Activated naive CD8-positive, alpha-beta T cell treated with anti-CD3 and anti-CD28 coated beads, Interleukin-2, amount 50 U/mL, for 16 hours (primary cell): ENCODE measurements at regions not wholly inside any gene's neighbourhood (a gene's known extent, or its start where the extent isn't known, plus 50 kb on each side); places are given as distances from the start of the nearest gene placed in this dataset.
"Not testable (repeated sequence)": the region's sequence is repeated elsewhere in the genome, so short reads cannot be mapped to it uniquely, and the experiment has no call there.

Experiments used
- DNase-seq: peaks from one replicate; pipeline ENCODE4 v3.0.0-alpha.2; 2020; ENCODE audit warnings: low read depth, low spot score

DNA sequence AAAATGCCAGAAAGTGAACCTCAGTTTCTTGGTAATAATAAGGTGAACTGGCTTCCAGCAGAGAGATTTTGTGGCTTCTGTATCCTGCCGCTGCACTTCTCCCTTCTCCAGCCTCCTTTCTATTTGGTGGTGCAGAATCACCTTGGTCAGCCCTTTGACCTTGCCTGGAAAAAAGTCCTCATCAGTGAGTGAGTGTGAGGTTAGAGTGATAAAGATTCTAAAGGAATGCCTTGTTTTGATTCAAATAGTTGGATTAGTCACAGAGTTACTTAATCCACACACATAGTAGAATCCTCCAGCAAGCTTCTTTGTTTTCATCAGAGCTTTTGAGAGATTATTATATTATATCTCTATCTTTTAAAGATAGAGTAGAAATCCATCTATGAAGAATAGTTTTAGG, 140.9 kb downstream of the KCNRG start:
- no peak for DNase-seq

- no peak for DNase-seq
These were observed 141.4 kb downstream of the KCNRG start for GRCh38 chr13:50156561-50157127.

DNA sequence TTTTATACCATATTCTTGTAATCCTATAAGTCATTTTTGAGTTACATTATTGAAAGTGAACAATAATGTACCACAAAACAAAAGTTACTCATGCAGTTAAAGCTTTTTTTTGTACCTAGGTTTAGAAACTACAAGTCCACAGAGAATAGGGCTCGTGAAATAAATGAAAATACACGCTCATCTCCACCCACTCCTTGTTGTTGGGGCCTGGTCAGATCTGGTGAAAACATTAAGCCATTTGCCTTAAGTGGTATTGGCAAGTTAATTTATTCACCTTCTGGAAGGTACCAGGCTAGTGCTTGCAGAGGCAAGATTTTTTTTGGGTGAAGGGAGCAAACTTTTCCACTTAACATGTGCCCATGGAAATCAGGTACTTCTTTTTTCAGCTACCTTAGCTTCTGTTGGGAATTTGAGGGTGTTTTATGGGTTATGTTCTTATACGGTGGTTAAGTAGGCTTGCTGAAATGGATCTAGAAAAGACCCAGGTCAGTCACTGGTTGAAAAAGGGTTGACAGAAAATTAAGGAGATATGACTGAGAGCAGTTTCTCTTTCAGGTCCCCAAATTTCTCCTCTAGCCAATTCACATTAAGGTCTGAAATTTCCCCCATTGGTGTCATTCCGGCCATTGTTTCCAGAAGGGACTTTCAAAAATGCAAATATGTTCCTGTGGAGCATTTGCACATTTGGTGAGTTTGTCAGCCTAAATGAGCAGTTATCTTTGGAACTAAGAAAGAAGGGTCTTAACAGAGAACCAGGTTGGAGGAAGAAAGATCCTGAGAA, 143.3 kb downstream of the KCNRG start:
- no peak for DNase-seq

DNA sequence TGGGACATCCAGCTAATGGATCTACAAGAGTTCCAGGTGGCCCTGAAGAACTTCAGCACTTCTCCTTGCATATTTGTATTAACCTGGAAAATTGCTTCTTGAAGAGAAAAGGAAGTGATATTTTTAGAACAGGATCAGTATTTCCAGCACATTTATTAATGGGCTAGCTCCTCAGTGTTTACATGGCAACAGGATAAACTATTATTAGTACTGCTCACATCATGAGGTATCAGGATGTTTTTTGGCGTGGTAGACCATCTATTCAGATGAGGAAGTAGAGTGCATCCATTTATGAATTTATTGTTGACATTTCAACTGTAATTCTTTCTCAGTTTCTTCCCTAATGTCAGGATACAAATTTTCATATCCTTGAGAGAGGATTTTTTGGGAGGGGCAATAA, 144.4 kb downstream of the KCNRG start:
- DNase-seq = no peak

DNA sequence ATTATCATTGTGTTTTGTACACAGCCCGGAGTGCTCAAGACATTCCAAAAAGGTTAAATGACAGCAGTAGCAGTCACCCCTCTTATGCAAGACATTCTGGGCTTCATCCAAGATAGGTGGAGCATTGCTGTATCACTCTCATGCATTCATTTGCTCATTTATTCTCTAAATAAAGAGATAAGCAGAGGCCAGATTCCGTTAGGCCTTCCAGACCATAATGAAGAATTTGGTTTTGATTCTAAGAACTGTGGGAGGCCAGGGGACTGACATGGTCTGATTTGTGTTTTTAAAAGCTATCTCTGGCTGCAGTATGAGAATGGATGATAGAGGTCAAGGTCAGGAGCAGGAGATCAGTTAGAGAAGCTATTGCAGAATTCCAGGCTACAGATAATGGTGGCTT, 145.8 kb downstream of the KCNRG start:
- no peak for DNase-seq

DNA sequence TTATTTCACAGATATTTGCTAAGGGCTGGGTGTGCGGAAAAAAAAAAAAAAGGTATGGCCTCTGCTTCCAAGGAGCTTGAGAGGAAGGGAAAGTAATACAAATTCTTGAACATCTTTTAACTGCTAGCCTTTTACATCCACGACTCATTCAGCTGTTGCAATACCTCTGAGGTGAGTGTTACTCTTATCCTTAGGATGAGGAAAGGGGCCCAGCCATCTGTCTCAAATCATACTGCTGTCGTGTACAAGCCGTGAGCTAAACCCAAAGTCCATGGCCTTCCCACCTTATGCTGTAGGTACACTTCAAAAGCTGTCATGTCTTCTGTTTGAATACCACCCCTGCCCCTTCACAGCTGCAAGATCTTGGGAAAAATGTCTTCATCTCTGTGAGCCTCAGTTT, 146.8 kb downstream of the KCNRG start:
- no peak for DNase-seq

DNA sequence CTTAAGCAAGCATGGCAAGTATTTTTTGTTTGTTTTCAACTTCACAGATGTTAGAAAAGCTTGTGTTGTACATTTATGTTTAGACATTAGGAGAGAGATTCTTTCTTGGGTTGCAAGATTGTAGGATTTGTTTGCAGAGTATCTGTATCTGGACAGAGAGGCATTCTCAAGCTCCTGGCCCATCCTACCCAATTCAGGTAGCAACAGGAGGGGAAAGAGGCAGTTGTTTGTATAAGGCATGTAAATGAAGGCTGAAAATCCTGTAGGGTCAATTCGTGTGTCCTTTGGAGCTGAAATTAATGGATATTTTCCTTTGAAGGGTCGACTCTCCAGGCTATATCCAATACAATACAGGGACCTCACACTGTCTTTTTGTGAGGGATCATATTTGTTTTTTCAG, 147.3 kb downstream of the KCNRG start:
- DNase-seq = no peak

DNA sequence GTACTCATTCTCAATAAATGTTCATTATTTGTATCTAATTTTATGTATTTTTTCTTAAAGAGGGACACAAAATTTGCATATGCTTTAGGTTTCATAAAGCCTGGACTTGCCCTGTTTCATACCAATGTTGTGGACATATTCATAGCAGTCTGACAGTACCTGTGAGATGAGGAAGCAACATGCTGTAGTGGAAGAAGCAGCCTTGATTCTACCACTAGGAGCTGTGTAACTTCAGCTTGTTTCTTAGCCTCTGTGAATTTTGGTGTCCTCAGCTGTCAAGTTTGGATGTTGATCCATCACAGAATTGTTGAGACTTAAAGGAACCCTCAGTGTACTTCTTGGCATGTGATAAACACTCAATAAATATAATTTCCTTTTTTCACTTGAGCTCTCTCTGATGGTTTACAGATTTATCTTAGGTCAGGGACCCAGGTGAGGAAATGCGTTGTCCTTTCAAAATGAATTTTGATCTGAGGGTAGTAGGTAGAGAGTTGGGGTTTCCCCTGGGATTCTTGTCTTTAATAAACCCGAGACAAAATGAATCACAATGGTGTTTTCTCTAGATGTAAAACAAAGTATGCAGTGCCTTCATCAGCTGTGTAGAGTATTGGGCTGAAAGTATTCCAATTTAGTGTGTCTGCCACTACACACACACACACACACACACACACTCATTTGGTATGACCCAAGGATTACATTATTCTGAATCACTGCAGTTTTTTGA, 152.1 kb downstream of the KCNRG start:
- DNase-seq = no peak

- DNase-seq = no peak
These were observed 152.7 kb downstream of the KCNRG start for GRCh38 chr13:50167967-50168366.

- DNase-seq = no peak
These were observed 153.5 kb downstream of the KCNRG start for GRCh38 chr13:50168786-50169185.

DNA sequence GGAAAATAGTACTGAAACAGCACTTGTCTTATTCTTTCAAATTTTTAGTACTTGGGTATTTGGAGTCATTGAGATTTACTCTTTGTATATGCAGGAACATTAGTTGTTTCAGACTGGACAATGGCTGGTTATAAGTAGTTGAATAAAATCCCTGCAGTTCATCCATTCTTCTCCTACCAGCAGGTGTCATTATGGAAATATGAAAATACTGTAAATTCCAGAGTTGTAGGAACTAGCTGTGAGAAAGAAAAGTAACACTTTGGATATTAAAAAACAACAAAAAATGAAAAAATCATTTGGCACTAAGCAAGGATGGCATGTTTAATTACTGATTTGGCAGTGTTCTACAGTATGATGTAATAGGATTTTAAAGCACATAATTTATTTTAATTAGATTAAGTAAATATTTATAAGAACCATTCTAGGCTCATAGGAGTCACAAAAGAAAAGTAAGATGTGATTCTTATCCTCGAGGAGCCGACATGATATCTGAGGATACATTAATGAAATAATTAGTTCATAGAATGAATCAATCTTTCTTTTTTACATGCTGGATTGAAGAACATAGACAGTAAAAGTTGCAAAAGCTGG, 155.3 kb downstream of the KCNRG start:
- DNase-seq = no peak

DNA sequence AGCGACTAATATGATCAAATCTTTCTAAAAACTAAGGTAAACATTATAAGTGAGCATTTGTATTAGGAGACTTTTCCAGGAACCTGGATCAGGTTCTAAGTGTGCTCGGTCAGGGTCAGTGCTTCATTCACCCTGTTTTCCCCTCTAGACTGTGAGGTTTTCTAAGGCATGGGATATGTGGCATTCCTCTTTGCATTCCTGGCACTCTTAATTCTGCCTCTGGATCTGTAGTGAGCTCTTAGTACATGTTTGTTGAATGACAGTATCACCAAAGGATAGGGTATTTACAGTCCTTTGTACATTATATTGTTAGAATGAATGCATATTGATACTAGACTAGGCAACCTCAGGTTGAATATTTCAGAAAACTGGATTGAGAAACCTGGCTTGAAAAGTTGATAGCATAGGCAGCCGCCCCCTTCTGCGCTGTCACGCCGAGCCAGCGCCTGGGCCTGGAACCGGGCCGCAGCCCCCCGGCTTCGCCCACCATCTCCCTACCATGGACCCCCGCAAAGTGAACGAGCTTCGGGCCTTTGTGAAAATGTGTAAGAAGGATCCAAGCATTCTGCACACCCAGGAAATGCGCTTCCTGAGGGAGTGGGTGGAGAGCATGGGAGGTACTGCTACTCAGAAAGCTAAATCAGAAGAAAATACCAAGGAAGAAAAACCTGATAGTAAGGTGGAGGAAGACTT, 156.5 kb downstream of the KCNRG start:
- DNase-seq = no peak

DNA sequence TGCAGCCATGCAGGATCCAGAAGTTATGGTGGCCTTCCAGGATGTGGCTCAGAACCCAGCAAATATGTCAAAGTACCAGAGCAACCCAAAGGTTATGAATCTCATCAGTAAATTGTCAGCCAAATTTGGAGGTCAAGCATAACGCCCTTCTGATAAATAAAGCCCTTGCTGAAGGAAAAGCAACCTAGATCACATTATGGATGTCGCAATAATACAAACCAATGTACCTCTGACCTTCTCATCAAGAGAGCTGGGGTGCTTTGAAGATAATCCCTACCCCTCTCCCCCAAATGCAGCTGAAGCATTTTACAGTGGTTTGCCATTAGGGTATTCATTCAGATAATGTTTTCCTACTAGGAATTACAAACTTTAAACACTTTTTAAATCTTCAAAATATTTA, 157.8 kb downstream of the KCNRG start:
- not testable (repeated sequence) for DNase-seq

GRCh38 chr13:50174630-50175029, 159.4 kb downstream of the KCNRG start:
- DNase-seq = no peak

DNA sequence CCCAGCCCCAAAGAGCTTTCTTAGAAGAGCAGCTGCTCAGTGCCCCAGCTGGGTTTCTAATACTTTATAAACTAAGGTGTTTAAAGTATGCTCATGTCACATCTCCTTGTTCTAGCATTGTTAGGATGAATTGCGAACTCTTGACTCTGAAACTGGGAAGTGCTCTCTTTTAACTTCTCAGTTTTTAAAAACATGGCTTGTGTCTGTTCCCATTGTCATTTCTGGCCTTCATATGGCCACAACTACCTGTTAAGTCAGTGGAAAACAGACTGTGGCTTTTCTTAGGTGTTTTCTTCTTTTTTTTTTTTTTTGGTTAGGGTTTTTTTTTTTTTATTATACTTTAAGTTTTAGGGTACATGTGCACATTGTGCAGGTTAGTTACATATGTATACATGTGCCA, 164.7 kb downstream of the KCNRG start:
- DNase-seq = no peak

DNA sequence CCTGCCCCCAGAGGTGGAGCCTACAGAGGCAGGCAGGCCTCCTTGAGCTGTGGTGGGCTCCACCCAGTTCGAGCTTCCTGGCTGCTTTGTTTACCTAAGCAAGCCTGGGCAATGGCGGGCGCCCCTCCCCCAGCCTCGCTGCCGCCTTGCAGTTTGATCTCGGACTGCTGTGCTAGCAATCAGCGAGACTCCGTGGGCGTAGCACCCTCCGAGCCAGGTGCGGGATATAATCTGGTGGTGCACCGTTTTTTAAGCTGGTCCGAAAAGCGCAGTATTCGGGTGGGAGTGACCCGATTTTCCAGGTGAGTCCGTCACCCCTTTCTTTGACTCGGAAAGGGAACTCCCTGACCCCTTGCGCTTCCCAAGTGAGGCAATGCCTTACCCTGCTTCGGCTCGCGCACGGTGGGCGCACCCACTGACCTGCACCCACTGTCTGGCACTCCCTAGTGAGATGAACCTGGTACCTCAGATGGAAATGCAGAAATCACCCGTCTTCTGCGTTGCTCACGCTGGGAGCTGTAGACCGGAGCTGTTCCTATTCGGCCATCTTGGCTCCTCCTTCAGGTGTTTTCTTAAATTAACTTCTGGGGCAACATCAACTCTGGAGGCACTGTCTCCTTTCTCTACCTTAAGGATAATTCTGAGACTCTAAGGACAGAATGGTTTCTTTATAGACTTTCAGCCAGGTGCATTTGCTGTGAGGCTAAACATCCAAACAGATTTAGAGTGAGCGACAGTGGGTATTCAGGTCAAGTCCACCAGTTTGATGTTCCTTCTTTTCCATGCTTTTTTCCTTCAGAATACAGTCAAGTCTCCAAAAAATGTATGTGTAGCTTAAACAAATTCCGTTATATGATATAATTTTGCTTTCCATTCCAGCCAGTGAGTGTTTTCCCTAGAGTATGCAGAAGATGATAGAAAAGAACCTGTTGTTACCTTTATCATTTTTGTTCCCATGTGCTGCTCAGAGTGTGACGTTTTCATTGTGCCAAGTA, 170.8 kb downstream of the KCNRG start:
- DNase-seq = not testable (repeated sequence)

DNA sequence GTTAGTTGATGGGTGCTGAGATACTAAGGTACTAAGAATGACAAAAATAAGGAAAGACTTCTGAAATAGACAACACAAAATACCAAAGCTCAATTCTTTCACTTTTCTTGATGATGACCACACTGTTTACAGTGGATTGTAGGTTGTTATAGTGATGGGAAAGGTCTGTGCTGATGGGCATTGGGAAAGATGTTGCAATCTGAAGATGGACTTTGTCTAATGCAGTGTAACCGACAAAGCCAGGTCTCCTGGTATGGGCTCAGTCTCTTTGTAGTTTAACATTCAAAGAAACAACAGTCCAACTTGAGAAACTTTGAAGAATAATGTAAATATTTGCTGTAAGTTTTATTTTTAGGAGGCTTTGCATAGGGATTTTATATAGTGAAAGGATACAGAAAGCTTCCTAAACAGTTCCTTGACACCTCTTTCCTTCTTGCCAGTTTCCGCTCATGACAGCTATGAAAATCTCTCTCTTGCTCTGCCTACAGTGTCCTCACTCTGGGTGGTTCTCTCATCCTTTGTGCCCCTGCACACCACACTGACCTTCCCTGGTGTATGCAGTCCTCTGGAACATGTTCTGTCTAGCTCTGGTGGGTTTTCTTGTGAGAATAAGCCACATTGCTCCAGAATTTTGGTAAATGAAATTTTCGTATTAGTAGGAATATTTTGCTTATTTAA, 172.2 kb downstream of the KCNRG start:
- DNase-seq = no peak

- no peak for DNase-seq
These were observed 173.5 kb downstream of the KCNRG start for GRCh38 chr13:50188696-50189095.

GRCh38 chr13:50189450-50189849, 174.2 kb downstream of the KCNRG start:
- DNase-seq = no peak

DNA sequence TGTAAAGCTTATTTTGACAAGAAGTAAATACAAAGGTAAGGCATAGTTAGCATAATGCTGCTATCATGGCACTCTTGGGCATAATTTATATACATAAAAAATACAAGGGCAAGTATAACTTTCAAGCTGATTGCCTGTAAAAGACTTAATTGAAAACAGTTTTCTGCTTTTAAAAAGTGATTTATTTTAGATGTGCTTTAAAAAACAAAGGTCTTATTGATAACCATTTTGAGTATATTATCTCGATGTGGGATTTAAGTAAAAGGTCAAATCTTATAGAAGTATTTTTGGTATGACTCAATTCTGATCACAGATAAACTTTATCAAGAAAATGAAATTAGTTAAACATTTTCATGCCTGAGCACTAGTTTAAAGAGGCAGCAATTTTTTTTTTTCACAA, 175.8 kb downstream of the KCNRG start:
- no peak for DNase-seq
